ENCODE measurements at regions not wholly inside any gene's neighbourhood (a gene's known extent, or its start where the extent isn't known, plus 50 kb on each side); places are given as distances from the start of the nearest gene placed in this dataset.

- TF ChIP-seq EZH2phosphoT487 (IDR thresholded peaks at IDR 0.05; ENCODE audit: low read length) (no peak), CTCF (IDR thresholded peaks at IDR 0.05; ENCODE audit: low read length) (no peak), EZH2 (optimal IDR thresholded peaks at IDR 0.05; ENCODE audit: low read depth, low read length) (no peak)
- Histone ChIP-seq H3K4me3 (ENCODE audit: low read length) (no peak overlapping the region), H3K27me3 (replicated peaks; ENCODE audit: insufficient read depth, low read length) (no peaks in the 10 kb centered on the region), H2AFZ (ENCODE audit: low read length) (no peak overlapping the region), H3F3A (ENCODE audit: insufficient read depth, low read length) (no peaks in the 10 kb centered on the region), H3K79me2 (ENCODE audit: low read length) (no peaks in the 10 kb centered on the region), H3K27ac (ENCODE audit: low read length) (no peak overlapping the region), H3K9me2 (replicated peaks; ENCODE audit: insufficient read depth, low read length) (no peaks in the 10 kb centered on the region), H3K36me3 (replicated peaks; ENCODE audit: insufficient read depth, low read length) (no peaks in the 10 kb centered on the region), H4K20me1 (ENCODE audit: insufficient read depth, low read length) (no peaks in the 10 kb centered on the region), H3K4me2 (ENCODE audit: low read depth, low read length) (no peak overlapping the region), H3K9ac (ENCODE audit: low read length) (no peak overlapping the region), H3K9me3 (replicated peaks; ENCODE audit: insufficient read depth, low read length) (no peaks in the 10 kb centered on the region), H3K4me1 (ENCODE audit: low read length) (no peaks in the 10 kb centered on the region)
- DNase-seq = no peak
These were observed 166.1 kb downstream of the MACROH2A1 start for GRCh38 chr5:135232958-135233357.

- no peak overlapping the region for H3K9ac ChIP-seq (ENCODE audit: low read length)
- H3K4me2 ChIP-seq (ENCODE audit: low read depth, low read length) = no peak overlapping the region
- no peaks in the 10 kb centered on the region for H3K9me3 ChIP-seq (replicated peaks; ENCODE audit: insufficient read depth, low read length)
- H3K4me1 ChIP-seq (ENCODE audit: low read length) = no peaks in the 10 kb centered on the region
- no peaks in the 10 kb centered on the region for H3K36me3 ChIP-seq (replicated peaks; ENCODE audit: insufficient read depth, low read length)
- no peak overlapping the region for H2AFZ ChIP-seq (ENCODE audit: low read length)
- H3K27ac ChIP-seq (ENCODE audit: low read length) = no peak overlapping the region
- H3K4me3 ChIP-seq (ENCODE audit: low read length) = no peak overlapping the region
- no peaks in the 10 kb centered on the region for H3F3A ChIP-seq (ENCODE audit: insufficient read depth, low read length)
- no peaks in the 10 kb centered on the region for H3K9me2 ChIP-seq (replicated peaks; ENCODE audit: insufficient read depth, low read length)
- no peak for TF ChIP-seq EZH2 (optimal IDR thresholded peaks at IDR 0.05; ENCODE audit: low read depth, low read length)
- TF ChIP-seq EZH2phosphoT487 (IDR thresholded peaks at IDR 0.05; ENCODE audit: low read length) = no peak
- TF ChIP-seq CTCF (IDR thresholded peaks at IDR 0.05; ENCODE audit: low read length) = no peak
- H3K79me2 ChIP-seq (ENCODE audit: low read length) = no peaks in the 10 kb centered on the region
- no peak for DNase-seq
- H4K20me1 ChIP-seq (ENCODE audit: insufficient read depth, low read length) = no peaks in the 10 kb centered on the region
- no peaks in the 10 kb centered on the region for H3K27me3 ChIP-seq (replicated peaks; ENCODE audit: insufficient read depth, low read length)
These were observed 167.7 kb downstream of the MACROH2A1 start for GRCh38 chr5:135231289-135231688.

GRCh38 chr5:135230251-135230925 lies 168.6 kb downstream of the MACROH2A1 start:
- H3K4me3 ChIP-seq (ENCODE audit: low read length) = no peak overlapping the region
- H3K27me3 ChIP-seq (replicated peaks; ENCODE audit: insufficient read depth, low read length) = no peaks in the 10 kb centered on the region
- no peaks in the 10 kb centered on the region for H3K79me2 ChIP-seq (ENCODE audit: low read length)
- H3K4me2 ChIP-seq (ENCODE audit: low read depth, low read length) = no peak overlapping the region
- H3K4me1 ChIP-seq (ENCODE audit: low read length) = no peaks in the 10 kb centered on the region
- H3K9me3 ChIP-seq (replicated peaks; ENCODE audit: insufficient read depth, low read length) = no peaks in the 10 kb centered on the region
- no peaks in the 10 kb centered on the region for H3K36me3 ChIP-seq (replicated peaks; ENCODE audit: insufficient read depth, low read length)
- H4K20me1 ChIP-seq (ENCODE audit: insufficient read depth, low read length) = no peaks in the 10 kb centered on the region
- no peaks in the 10 kb centered on the region for H3K9me2 ChIP-seq (replicated peaks; ENCODE audit: insufficient read depth, low read length)
- H3K9ac ChIP-seq (ENCODE audit: low read length) = no peak overlapping the region
- H3K27ac ChIP-seq (ENCODE audit: low read length) = no peak overlapping the region
- no peaks in the 10 kb centered on the region for H3F3A ChIP-seq (ENCODE audit: insufficient read depth, low read length)
- no peak for DNase-seq
- no peak for TF ChIP-seq CTCF (IDR thresholded peaks at IDR 0.05; ENCODE audit: low read length)
- no peak for TF ChIP-seq EZH2phosphoT487 (IDR thresholded peaks at IDR 0.05; ENCODE audit: low read length)
- no peak for TF ChIP-seq EZH2 (optimal IDR thresholded peaks at IDR 0.05; ENCODE audit: low read depth, low read length)
- H2AFZ ChIP-seq (ENCODE audit: low read length) = no peak overlapping the region
